HG03066 (cell line): ENCODE measurements at regions not wholly inside any gene's neighbourhood (a gene's known extent, or its start where the extent isn't known, plus 50 kb on each side); places are given as distances from the start of the nearest gene placed in this dataset.
"Not testable (repeated sequence)": the region's sequence is repeated elsewhere in the genome, so short reads cannot be mapped to it uniquely, and the experiment has no call there.

Experiments used
- ATAC-seq: cut with Tn5 transposase; IDR thresholded peaks from one replicate; pipeline ENCODE4 v1.9.1; 2021; ENCODE audit warnings: low read depth; ENCODE audit not compliant: unreplicated experiment

DNA sequence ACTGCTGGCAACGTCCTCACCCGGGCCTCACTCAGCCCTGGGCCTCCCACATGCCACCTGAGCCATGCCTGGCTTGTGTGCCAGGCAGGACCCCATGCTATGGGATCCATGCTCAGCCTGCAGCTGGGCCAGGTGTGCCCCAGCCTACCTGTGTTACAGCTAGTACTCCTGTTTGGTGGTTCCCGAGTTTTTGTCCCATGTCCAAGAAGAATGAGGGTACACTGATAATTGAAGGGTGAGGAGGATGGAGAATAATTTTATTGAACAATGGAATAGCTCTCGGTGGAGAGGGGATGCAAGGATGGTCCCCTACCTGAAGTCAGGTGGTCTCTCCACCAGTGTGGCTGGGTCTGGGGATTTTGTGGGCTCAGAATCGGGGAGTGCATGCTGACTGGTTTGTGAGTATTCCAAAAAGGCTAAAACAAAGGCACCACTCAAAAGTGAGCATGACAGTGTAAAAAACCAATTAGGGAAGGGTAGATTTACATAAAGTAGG lies 137.9 kb downstream of the TNFSF18 start:
- ATAC-seq = no peak

DNA sequence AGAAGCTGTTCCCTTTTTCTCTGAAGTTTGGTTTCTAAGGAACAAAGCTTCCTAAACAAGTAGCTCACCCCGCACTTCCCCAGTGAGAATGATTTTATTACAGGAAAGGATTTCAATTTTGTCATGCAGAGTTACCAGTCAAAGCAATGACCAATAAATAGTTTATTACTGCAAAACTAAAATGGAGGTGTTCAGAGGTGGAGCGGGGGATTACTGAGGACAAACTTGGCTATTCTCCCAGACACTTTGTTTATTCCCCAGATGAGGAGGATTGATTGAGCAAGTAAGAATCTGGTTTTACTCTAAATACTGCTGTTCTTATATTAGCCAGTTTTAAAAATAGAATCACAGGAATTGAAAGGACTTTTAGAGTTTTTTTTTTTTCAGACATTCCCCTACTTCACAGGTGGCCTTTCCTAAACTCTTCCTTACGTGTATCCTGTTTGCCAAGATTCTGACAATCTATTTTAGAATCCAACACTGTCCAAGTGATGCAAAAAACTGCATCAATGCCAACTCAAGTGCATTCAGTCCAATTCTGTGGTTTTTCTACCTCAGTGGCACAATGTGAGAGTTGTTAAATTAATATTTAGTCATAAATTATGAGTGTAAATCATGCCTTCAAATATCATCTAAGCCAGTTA lies 136.1 kb downstream of the TNFSF18 start:
- no peak for ATAC-seq

DNA sequence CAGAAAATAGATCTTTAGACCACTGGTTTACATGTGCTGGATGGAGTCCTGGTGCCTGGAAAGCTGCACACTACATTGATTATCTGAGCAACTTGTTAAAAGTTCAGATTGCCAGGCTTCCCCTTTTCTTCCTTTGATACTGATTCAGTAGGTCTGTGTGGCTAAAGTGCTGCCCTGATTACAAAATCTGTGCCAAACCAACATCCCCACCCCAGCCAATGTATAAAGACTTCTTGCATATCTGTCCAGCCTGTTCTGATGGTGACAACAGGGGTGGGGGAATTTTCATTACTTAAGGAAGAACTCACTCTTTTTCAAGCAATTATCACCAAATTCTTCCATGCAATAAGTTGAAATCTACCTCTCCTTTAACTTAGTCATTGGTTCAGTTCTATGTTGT lies 135.5 kb downstream of the TNFSF18 start:
- no peak for ATAC-seq

DNA sequence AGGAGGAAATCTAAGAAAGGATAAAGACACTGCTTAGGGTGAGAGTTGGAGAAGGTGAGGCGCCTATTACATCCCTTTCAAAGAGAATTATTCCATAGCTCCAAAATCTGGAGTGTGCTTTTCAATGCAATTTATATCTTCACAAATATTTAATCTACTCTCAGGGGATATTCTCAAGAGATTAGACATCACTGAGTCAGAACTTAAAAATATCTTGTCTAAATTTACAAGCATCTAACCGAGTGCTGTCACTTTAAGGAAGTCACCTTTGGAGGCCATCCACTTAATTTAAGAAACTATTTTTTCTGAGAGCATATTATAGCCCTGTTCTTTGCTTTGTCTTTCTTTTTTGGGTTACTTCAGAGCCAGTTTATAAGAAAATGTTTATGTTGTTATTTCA lies 134.6 kb downstream of the TNFSF18 start:
- ATAC-seq = no peak

DNA sequence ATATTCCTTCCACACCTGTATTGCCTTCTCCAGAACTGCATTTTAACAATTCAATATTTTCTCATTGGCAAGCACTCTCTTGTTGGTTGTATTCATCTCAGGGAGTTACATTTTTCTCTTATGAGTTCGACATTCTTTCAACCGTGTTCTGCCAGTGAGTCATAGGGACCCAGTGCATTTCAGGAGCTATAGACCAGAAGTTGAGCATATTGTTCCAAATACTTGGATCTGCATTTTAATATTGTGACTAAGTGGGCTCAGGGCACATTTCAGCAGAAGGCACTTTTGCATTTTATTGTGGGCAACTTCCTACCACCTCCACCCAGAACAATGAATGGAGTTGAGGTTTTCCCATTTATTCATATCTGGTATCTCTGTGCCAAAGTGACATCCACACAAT lies 132.8 kb downstream of the TNFSF18 start:
- ATAC-seq = no peak

DNA sequence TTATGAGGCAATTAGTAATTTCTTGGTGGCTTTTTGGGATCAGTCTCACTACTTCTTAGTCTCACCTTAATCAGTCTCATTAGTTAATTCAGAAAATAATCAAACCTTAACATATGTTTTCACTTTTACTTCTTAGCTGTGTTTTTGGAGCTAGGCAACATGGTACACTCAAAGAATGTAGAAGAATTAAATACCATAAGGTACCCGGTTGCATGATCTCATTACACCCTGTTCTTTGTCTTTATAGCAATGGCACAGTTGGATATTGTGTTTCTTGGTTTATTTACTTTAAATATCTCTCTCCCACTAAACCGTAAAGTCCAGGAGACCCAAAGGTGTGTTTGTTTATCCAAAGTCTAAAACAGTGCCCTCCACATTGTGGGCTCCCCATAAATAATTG lies 132.3 kb downstream of the TNFSF18 start:
- no peak for ATAC-seq

DNA sequence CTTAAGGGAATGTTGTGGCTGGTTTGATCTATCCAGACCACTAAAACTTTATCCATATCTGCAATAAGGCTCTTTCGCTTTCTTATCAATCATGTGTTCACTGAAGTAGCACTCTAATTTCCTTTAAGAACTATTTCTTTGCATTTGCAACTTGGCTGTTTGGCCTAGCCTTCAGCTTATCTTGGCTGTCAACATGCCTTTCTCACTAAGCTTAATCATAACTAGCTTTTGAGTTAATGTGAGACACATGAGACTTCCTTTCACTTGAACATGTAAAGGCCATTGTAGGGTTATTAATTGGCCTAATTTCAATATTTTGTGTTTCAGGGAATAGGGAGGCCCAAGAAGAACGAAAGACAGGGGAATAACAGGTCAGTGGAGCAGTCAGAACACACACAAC lies 124.7 kb downstream of the TNFSF18 start:
- no peak for ATAC-seq

DNA sequence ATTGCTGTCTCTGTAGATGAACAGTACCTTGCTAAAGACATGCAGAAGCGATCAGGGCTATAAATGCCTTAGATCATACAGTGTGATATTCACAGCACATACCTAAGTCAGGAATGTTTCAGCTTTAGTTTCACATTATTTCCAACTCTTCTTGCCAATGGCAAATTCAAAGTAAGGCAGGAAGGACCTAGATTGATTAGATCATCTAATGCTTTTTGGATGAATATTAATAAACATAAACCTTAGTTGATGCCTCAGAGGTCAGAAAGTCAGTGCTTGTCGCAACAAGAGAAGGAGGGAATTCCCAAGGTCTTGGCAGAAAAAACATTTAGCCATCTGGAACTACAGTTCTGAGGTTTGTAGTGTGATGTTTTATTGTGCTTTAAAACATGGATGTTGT lies 122.3 kb downstream of the TNFSF18 start:
- no peak for ATAC-seq

DNA sequence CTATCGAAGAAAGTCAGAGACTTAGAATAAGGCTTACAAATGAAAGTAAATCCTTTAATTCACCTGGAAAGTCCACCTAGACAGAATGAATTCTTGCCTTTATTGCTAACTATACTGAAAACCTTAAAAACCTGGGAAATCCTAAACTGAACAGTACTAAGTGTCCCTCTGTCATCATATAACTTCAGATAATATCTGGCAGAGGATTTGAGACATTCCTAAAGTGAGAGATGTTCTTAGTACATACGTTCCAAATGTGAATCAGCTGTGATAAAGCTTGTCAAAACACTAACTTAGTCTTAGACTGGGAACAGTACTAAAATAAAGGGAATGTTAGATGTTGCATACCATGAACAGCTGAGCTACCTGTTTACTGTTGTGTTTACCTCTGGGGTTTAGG lies 121.7 kb downstream of the TNFSF18 start:
- ATAC-seq = no peak

DNA sequence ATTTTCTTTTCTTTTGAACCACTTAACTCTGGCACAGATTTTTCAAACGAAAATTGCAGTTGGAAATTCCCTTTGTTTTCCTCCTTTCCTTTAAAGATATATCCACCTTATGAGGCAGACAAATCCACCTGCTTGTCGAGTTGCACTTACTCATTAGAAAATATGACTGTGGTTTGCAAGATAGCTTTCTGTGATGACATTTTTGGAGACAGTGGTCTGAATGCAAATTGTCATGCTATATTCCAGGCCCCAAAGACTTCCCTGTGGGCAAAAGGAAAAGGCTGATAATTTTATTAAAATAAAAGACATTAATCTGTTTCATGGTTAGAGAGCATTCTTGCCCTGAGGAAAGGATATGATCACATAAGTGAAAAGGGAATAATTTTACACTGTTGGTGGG lies 120.6 kb downstream of the TNFSF18 start:
- no peak for ATAC-seq

DNA sequence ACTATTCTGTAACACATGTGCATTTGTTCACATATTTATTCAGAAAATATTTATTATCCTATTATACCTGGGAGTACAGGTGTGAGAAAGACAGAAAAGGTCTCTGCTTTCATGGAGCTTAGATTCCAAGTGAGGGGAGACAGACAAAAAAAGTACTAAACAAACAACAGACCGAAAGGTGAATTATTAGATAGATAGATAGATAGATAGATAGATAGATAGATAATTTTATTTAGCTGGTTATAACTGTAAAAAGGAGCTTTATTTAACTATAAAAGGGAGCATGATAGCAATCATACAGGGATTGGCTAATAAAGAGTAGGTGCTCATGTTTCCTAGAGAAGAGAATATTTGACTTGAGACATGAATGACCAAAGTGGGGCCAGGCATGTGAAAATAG lies 119.4 kb downstream of the TNFSF18 start:
- ATAC-seq = no peak

DNA sequence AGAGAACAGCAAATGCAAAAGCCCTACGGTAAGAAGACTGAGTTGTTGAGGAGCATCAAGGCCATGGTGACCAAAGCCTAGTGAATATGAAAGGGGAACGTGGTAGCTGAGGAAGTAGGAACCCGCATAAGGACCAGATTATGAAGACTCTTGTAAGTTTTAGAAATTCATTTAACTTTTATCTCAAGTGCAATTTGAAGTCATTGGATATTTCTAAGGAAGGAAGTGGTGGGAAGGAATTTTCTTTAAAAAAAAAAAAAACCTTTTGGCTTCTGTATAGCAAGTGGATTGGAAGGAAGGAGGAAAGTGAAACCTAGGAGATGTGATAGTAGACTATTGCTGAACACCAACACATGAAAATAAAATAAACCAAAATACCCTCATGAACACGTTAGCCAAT lies 119.0 kb downstream of the TNFSF18 start:
- ATAC-seq = no peak

DNA sequence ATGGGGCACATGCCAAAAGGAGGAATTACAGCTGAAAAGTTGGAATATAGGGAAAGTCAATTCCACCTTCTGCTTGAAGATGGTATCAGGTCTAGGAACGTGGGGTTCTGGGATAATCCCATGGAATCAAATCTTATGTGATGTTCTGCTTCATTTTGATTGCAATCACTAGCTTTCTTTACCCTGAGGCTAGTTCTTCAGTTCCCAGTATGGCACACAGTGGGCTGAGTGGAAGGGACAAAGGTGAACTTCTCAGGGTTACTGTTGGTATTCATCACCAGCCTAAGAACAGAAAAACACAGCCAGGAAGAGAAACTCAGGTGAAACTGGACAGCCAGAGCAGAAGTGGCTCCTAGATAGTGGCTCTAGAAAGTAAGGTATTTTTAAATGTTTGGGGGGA lies 117.8 kb downstream of the TNFSF18 start:
- no peak for ATAC-seq

DNA sequence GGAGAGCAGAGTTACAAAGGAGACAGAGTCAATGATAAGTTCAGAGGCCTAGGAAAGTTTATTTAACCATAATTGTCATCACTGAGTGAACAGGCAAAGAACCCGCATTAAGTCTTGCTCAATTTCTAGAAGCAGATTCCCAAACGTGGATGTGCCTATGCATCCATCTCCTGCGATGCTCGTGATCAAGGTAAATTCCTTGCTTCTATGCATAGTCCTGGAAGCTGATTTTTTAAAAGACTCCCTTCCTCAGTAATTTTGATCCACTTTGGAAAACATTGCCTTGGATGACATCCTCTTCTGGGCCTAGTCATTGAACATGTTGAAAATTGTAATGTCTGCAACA lies 116.4 kb downstream of the TNFSF18 start:
- no peak for ATAC-seq

DNA sequence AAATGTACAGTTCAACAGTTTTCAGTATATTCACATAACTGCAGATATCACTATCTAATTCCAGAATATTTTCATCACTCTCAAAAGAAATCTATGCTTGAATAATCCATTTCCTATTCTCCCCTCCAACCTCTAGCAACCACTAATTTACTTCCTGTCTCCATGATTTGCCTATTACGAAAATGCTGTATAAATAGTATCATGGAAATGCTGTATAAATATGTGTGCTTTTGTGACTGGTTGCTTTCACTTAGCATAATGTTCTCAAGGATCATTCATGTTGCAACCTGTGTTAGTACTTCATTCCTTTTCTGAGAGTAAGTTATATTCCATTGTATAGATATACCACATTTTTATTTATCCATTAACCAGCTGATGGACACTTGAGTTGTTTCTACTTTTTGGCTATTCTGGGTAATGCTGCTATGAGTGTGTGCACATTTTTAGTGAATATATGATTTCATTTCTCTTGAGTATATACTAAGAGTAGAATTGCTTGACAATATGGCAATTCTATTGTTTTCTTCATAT lies 115.6 kb downstream of the TNFSF18 start:
- ATAC-seq = no peak

DNA sequence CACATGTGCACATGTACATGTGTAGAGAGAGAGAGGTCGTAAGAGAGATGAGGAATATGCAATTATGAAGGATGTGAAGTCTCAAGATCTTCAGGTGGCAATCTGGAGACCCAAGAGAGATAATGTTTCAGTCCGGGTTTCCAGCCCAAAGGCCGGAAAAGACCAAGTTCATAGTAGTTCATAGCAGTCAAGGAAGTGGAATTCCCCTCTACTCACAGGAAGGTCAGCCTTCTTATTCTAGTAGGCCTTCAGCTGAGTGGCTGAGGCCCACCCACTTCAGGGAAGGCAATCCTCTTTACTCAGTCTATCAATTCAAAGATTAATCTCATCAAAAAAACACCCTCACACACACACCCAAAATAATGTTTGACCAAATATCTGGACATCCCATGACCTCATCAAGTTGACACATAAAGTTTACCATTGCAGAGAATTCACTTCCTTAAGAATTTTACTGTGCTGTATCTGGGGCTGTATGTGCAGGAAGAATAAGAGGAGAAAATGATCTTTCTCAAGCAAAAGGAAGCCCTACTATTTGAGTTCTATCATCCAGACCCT lies 114.6 kb downstream of the TNFSF18 start:
- ATAC-seq = no peak

DNA sequence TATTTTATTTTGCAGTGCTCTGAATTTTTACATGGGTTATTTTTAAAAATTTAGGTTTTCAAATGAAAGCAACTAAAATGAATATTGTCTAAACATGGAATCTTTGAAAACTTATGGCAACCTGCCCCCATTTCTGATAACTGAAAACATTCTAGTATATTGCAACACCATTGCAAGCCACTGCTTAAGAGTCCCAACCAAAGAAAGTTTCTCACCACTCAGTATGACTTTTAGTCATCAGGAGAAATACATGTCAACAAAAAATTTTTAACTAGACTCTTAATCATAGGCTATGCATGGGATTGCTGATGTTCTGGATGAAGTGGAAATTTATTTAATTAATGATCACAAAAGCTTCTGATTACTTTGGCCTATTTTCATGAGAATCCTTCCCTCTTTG lies 112.1 kb downstream of the TNFSF18 start:
- no peak for ATAC-seq

DNA sequence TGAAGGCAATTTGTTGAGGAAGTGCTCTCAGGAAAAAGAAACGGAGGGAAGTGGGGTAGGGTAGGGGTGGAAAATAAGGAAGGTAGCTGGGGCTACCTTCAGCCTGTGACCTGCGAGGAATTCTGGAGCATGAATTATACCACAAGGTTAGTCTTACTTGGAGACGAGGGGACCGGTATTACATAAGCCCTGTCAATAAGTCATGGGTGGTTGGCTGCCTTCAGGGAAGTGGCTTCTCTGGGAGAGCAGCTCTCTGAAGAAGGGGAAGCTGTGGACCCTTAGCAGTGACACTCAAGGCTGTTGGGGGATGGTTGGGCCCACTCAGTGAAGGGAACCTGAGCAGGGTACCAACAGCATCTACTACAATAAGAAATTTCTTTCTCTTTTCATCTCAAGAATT lies 111.3 kb downstream of the TNFSF18 start:
- ATAC-seq = no peak

DNA sequence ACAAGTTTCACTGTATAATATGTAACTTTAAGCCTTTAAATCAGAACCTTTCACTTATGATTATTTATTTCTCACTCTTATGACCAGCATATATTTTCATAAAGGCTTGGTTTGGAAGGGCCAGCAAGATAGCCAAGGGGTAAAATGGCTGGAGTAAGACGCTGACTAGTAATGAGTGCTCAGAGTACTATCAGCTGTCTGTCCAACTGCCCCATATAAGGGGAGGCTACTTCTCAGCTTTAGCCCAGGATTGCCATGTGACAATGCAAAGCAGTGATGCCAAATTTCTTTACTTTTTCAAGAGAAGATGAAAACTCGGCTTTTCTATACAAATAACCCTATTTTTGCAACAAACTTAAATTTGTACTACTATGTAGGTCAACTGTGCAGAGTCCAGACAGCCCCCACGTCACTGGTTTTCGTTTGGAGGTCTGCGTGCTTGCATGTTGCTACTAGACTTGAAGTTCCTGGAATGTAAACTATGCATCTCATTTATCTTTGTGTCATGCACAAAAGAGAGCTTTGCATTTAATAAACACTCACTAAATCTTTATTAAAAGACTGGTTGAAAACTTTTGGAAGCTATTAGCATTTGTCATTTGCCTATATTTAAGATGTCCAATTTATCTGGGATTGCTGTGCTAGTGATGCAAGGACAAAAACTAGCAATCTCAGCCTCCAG lies 110.4 kb downstream of the TNFSF18 start:
- ATAC-seq = no peak

DNA sequence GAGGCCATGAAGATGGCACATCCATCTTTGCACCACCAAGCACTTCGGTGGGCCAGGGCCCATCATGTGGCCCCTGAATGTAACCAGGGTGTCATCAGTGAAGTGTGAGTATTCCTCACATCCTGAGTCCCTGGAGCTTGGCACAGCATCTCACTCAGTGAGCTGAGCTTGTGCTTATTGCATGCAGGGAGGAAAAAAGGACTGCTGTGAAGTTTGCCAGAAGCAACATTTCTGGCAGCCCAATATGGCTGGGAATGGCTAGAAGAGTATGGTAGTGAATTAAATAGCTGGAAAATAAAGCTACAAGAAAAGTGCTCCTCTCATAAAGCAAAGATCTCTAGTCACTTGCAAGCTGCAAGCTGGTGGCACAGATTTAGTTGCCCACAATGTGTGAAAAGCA lies 109.3 kb downstream of the TNFSF18 start:
- ATAC-seq = no peak

DNA sequence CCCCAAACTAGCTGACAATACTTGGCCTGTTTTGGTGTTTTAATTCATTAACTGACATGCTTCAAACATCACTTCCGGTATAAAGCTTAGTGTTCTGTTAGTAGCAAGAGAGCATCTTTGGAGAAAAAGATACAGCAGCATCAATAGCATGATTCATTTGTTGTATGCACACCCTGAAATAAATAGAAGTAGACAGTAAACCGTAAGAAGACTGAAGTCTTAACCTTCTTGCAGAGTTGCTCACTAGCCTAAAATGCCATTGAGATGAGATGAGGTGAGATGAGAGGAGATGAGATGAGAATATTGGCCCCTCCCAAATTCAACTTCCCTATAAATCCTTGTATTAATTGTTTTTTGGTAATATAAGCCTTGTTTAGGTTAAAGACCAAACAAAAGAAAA lies 108.8 kb downstream of the TNFSF18 start:
- ATAC-seq = no peak

DNA sequence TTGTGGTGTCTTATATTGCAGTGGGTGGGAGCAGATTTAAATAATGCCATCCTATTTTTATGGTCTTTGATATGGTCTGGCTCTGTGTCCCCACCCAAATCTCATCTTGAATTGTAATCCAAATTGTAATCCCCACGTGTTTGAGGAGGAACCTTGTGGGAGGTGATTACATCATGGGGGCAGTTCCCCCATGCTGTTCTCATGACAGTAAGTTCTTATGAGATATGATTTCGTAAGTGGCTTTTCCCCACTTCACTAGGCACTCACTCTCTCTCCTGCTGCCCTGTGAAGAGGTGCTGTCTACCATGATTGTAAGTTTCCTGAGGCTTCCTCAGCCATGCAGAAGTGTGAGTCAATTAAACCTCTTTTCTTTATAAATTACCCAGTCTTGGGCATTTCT lies 107.6 kb downstream of the TNFSF18 start:
- not testable (repeated sequence) for ATAC-seq
